ENCODE measurements at regions not wholly inside any gene's neighbourhood (a gene's known extent, or its start where the extent isn't known, plus 50 kb on each side); places are given as distances from the start of the nearest gene placed in this dataset.

DNA sequence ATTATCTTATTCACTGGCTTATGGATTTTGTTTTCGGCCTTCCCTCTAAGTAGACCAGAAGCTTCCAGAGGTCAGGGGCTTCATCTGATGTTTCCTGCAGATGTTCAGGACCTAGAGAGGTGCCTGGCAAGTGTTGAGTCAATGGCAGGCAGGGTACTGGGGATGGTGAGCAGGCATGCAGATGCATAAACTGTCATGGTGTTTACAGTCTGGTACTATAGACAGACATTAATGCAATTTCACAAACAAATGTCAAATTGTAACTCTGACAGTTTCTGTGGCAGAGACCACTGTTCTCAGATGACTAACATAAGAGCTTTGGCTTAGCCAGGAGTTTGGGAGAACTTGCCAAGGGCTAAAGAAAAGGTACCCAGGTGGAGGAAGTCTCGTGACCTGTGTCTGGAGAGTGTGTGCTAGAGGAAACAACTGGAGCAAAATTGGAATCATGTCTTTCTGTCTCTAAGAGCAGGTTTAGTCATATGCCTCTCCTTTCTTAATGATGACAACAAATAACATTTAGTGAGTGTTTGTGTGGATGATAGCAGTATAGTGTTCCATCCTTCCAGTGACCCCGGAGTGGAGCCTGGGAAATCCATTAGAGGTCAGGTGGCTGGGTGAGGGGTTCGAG is 53.7 kb upstream of the TRAK1 start:
- no peak for DNase-seq

DNA sequence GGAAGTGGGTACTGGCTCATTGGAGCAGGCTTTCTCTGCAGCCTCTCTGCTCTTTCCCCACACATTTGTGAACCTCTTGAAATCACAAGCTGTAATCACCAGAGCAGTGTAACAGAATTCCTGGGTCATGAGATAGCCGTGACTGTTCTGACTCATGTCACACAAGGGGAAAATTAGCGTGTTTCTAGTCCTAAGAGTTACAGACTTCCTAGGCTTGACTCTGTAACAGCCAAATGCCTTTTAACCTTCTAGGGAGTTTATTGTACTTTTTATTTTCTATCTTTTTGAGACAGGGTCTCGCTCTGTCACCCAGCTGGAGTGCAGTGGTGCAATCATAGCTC is 54.7 kb upstream of the TRAK1 start:
- DNase-seq, result no peak

DNA sequence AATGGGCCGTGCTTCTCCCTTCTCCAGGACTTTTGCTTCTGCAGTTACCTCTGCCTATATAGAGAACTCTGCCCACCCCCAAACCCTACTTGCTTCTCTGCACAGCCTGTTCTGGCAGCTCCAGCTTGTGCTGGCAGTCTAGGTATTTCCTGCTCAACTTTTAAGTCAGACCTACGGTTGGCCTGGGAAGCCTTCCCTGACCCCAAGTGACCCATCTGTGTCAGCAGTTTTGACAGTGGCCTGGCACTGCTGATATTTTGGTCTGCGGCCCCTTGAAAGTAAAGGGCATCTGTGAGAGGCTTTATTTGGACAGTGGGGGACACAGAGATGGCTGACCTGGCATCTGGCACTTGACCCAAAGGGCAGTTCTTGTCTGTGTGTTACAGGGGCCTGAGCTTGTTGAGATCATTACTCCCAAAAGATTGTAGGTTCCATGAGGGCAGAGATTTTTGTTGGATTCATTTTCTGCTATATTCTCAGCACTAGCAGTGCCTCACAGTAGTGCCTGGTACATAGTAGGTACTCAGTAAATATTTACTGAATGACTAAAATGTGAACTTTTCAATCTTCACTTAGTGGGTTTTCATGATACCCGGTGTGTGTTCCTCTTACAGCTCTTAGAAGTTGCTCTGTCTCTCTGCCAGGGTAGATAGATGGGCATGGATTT is 55.2 kb upstream of the TRAK1 start:
- no peak for DNase-seq

DNA sequence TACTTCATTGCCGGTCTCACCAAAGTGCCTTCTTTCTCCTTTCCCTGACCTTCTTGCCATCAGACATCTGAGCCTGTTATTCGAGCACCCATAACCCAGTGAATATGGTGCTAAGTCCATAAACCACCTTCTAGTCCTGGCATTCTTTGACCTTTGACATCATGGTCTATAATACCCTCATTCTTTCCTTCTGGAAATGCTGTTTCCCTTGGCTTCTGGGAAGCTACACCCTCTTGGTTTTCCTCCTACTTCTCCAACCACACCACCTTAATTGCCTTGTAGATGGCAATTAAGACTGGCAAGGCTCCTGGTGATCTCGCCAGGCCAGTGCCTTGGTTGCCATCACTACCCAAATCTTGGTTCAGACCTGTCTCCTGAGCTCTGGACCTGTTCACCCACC is 56.1 kb upstream of the TRAK1 start:
- no peak for DNase-seq

GRCh38 chr3:42033741-42034140 is 57.4 kb upstream of the TRAK1 start:
- DNase-seq, result no peak

DNA sequence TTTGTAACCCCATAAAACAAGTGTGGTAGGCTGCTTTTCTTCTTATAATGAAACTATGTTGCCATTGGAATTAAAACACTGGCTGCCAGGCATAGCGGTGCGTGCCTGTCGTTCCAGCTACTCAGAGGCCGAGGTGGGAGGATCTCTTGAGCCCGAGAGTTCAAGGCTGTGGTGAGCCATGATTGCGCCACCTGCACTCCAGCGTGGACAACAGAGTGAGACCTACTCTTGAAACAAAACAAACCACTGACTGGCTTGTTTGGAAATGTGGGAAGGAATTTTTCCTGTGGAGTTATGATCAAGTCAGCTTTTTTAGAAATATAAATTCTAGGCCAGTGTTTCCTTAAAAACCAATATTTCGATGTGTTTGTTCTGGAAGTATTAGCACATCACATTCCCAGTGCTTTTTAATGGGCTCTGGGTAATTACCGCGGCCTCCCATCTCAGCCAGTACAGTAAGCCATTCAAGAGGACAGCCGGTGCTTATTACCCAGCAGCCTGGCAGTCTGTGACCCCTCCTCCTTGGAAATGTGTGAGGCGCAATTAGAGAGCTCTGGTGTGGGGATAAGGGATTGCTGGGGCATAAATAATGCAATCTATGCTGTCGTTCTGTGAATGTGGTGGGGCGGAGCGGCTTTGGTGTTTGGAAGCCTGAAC is 58.3 kb upstream of the TRAK1 start:
- peak; percentile 12 for DNase-seq

DNA sequence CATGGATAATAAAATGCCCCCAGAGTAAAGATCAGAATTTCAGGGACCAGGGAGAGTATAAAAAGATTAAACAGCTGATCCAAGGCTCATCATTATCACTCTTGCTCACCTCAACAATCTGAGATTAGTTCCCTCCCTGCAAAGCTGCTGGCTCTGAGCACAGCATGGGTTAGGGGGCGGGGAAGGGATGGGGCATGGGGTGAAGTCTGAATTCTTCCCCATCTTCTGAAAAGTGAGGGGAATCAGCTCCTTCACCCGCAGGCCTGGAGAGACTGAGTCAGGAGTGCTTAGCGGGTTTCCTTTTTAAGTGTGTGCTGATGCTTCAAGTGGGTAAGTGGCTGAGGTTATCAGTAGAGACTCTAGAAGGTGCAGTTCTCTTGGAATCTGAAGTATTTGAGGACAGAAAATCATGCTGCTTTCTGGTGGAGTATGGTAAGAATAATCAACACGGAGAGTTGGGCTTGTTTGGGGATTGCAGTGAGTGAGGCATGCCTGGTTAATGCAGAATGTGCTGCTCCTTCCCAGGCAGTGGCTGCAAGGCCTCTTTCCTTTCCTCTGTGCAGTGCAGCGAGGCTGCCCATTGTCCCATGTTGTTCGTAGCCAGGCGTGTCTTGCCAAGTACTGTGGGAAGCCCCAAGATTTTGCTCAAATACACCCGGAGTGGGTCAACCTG is 59.2 kb upstream of the TRAK1 start:
- no peak for DNase-seq

GRCh38 chr3:42028474-42028873 is 62.7 kb upstream of the TRAK1 start:
- DNase-seq, result no peak

- no peak for DNase-seq
These were observed 63.6 kb upstream of the TRAK1 start for GRCh38 chr3:42027571-42027970.

- no peak for DNase-seq
These were observed 63.7 kb upstream of the ULK4 start for GRCh38 chr3:42025370-42026138.

GRCh38 chr3:42024591-42025351 is 62.9 kb upstream of the ULK4 start:
- no peak for DNase-seq

DNA sequence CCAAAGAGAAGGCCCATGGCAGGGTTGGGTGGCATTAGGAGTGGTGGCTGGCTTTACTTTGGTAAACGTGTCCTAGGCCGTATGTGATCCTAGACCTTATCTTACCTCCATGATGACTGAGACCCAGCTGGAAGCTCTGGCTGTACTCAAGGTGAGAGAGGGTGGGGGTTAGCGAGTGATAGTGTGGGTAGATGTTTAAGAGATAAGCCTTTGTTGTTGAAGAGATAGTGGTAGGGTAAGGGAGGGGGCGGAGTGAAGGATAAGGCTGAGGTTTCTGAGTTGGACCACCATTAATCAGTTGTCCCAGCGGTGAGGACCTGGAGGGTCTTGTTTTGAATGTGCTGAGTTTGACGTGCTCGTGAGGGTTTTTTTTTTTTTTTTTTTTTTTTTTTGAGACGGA is 61.5 kb upstream of the ULK4 start:
- no peak for DNase-seq

GRCh38 chr3:42022355-42022754 is 60.5 kb upstream of the ULK4 start:
- no peak for DNase-seq

GRCh38 chr3:42020684-42021307 is 58.9 kb upstream of the ULK4 start:
- no peak for DNase-seq

DNA sequence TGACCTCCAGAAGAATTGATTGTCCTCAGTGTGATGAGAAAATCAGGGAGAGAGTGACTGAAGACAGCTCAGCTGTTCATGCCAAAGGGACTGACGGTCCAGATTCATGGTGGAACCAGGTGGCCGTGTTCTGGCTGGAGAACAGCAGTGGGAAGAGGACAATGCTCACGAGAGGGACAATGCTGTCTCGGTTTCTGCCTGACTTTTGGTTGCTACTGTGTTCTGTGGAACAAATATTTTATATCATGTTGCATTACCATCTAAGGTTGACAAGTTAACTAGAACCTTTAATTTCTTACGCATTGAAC is 58.0 kb upstream of the ULK4 start:
- no peak for DNase-seq

- no peak for DNase-seq
These were observed 57.4 kb upstream of the ULK4 start for GRCh38 chr3:42019144-42019952.

DNA sequence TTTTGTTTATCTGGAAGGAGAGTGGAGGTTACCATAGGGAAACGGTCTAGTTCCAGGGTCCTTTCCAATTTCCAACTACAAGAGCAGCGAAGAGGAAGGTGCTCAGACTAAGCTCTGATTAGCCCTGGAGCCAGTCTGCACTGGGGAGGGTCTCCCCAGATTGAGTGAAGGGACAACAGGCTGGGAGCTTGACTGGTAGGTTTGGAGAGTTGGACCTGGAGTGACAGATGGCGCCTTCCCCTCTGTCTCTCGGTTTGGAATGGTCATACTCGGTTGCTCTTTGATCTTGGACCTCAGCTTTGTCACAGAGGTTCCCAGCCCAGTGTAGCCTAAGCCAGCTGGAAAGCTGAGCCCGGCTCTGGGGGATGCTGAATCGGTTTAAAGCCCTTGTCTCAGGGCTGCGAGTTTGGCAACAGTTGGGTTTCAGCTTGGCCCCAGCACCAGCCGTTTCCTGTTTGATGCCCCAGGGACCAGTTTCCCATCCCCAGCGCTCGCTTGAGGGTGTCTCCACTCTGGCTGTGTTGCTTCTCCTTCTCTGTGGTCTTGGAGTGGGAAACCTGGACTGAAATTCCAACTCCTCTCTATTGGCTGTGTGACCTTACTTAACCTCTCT is 53.1 kb upstream of the ULK4 start:
- no peak for DNase-seq

- DNase-seq, result no peak
These were observed 52.6 kb upstream of the ULK4 start for GRCh38 chr3:42014458-42014920.

GRCh38 chr3:42013691-42014457 is 52.0 kb upstream of the ULK4 start:
- no peak for DNase-seq
